ENCODE measurements at regions not wholly inside any gene's neighbourhood (a gene's known extent, or its start where the extent isn't known, plus 50 kb on each side); places are given as distances from the start of the nearest gene placed in this dataset.

DNA sequence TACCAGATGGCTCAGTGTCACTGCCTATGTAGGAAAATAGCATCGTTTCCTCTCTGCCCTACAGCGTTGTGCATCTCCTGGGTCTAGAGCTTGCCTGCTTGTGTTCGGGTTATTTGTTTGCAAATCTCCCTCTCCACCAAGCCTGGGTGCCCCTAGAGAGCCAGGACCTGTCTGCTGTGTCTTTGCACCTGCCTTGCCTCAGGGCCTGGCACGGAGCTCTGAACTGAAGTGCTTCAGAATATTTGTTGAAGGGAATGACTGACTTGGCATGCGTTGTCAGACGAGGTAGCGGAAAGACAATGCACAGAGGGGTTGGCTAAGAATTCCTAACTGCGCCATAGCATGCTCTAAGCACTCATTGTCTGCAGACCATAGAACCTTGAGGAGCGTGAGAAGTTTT is 263.4 kb downstream of the FGF9 start:
- H3K4me1 ChIP-seq (ENCODE audit: insufficient read depth, low read length), result no peaks in the 10 kb centered on the region
- DNase-seq (no peak), ATAC-seq (no peak)
- no peak overlapping the region for H3K9ac ChIP-seq (ENCODE audit: low read length)
- H3K27me3 ChIP-seq (ENCODE audit: low read length), result no peaks in the 10 kb centered on the region
- TF ChIP-seq CTCF (conservative IDR thresholded peaks at IDR 0.05; ENCODE audit: low read depth, low read length), result no peak
- TF ChIP-seq EZH2 (IDR thresholded peaks at IDR 0.05; ENCODE audit: low read length, unreplicated experiment), result no peak
- no peak for TF ChIP-seq EZH2phosphoT487 (IDR thresholded peaks at IDR 0.05; ENCODE audit: borderline replicate concordance, low read length)
- H3K4me2 ChIP-seq (ENCODE audit: low read length), result no peak overlapping the region
- no peak overlapping the region for H3K27ac ChIP-seq (ENCODE audit: low read length)
- ChIA-PET POLR2A (ENCODE audit: unreplicated experiment) (no interaction called here), CTCF (no interaction called here)
- H4K20me1 ChIP-seq (ENCODE audit: low read length), result no peaks in the 10 kb centered on the region
- BruUV-seq (replicated peaks), result no TSS peak
- no peak overlapping the region for H2AFZ ChIP-seq (ENCODE audit: low read length)
- H3K9me3 ChIP-seq (ENCODE audit: low read length), result no peaks in the 10 kb centered on the region
- no peaks in the 10 kb centered on the region for H3K9me2 ChIP-seq (replicated peaks; ENCODE audit: low read length)
- no peak overlapping the region for H3K4me3 ChIP-seq (ENCODE audit: low read length)
- no peaks in the 10 kb centered on the region for H3K36me3 ChIP-seq (ENCODE audit: low read depth, low read length)
- no peaks in the 10 kb centered on the region for H3K79me2 ChIP-seq (ENCODE audit: low read length)
- H3F3A ChIP-seq (ENCODE audit: low read length, unreplicated experiment), result no peaks in the 10 kb centered on the region
- intact Hi-C loops (cut with micrococcal nuclease), result no loop called here

DNA sequence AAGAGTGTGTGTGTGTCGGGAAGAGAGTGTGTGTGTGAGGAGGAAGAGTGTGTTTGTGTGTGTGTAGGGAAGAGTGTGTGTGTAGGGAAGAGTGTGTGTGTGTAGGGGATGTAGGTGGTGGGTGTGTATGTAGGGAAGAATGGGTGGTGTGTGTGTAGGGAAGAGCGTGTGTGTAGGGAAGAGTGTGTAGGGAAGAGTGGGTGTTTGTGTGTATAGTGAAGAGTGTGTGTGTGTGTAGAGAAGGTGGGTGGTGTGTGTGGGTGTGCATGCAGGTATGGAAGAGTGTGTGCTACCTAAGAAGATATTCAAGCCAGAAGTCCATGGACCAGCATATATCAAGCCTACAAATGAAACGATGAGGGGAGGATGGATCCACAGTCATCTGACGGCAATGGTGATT is 265.8 kb downstream of the FGF9 start:
- Histone ChIP-seq H3K27ac (ENCODE audit: low read length) (no peak overlapping the region), H3K27me3 (ENCODE audit: low read length) (no peaks in the 10 kb centered on the region), H3K9me2 (replicated peaks; ENCODE audit: low read length) (no peaks in the 10 kb centered on the region), H3K9me3 (ENCODE audit: low read length) (no peaks in the 10 kb centered on the region), H3K4me1 (ENCODE audit: insufficient read depth, low read length) (no peaks in the 10 kb centered on the region), H3K79me2 (ENCODE audit: low read length) (no peaks in the 10 kb centered on the region), H3K4me2 (ENCODE audit: low read length) (no peak overlapping the region), H2AFZ (ENCODE audit: low read length) (no peak overlapping the region), H4K20me1 (ENCODE audit: low read length) (no peaks in the 10 kb centered on the region), H3K9ac (ENCODE audit: low read length) (no peak overlapping the region), H3K4me3 (ENCODE audit: low read length) (no peak overlapping the region), H3K36me3 (ENCODE audit: low read depth, low read length) (no peaks in the 10 kb centered on the region), H3F3A (ENCODE audit: low read length, unreplicated experiment) (no peaks in the 10 kb centered on the region)
- DNase-seq (no peak), ATAC-seq (no peak)
- intact Hi-C loops (cut with micrococcal nuclease), result no loop called here
- TF ChIP-seq CTCF (conservative IDR thresholded peaks at IDR 0.05; ENCODE audit: low read depth, low read length) (no peak), EZH2 (IDR thresholded peaks at IDR 0.05; ENCODE audit: low read length, unreplicated experiment) (no peak), EZH2phosphoT487 (IDR thresholded peaks at IDR 0.05; ENCODE audit: borderline replicate concordance, low read length) (no peak)
- BruUV-seq (replicated peaks), result no TSS peak
- ChIA-PET POLR2A (ENCODE audit: unreplicated experiment) (no interaction called here), CTCF (no interaction called here)

DNA sequence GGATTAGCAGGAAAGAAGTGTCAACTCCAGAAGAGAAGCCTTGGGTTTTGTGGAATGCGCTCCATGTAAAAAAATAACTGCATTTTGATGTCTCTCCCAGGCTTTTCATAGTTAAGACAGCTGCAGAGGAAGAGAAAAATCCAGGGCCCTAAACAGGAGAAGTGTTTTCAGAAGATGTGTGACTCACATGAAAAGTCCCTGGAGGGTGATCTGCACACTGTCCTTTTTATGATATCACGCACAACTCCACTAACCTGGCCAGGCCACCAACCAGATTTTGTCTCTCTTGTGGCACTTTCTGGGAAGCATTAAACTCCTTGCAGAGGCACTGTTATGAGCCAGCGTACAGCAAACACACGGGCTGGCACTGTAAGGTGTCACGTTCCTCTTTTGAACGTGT is 267.3 kb downstream of the FGF9 start:
- CTCF ChIA-PET, result no interaction called here
- Histone ChIP-seq H3K9ac (ENCODE audit: low read length) (no peak overlapping the region), H3K27me3 (ENCODE audit: low read length) (no peaks in the 10 kb centered on the region), H3K36me3 (ENCODE audit: low read depth, low read length) (no peaks in the 10 kb centered on the region), H2AFZ (ENCODE audit: low read length) (no peak overlapping the region), H3K4me3 (ENCODE audit: low read length) (no peak overlapping the region), H3F3A (ENCODE audit: low read length, unreplicated experiment) (no peaks in the 10 kb centered on the region), H4K20me1 (ENCODE audit: low read length) (no peaks in the 10 kb centered on the region), H3K4me1 (ENCODE audit: insufficient read depth, low read length) (no peaks in the 10 kb centered on the region), H3K9me2 (replicated peaks; ENCODE audit: low read length) (no peaks in the 10 kb centered on the region), H3K79me2 (ENCODE audit: low read length) (no peaks in the 10 kb centered on the region), H3K4me2 (ENCODE audit: low read length) (no peak overlapping the region), H3K27ac (ENCODE audit: low read length) (no peak overlapping the region), H3K9me3 (ENCODE audit: low read length) (no peaks in the 10 kb centered on the region)
- ATAC-seq (no peak), DNase-seq (no peak)
- TF ChIP-seq EZH2phosphoT487 (IDR thresholded peaks at IDR 0.05; ENCODE audit: borderline replicate concordance, low read length), result no peak
- TF ChIP-seq EZH2 (IDR thresholded peaks at IDR 0.05; ENCODE audit: low read length, unreplicated experiment), result no peak
- no peak for TF ChIP-seq CTCF (conservative IDR thresholded peaks at IDR 0.05; ENCODE audit: low read depth, low read length)
- intact Hi-C loops (cut with micrococcal nuclease), result no loop called here
- no TSS peak for BruUV-seq (replicated peaks)
- POLR2A ChIA-PET (ENCODE audit: unreplicated experiment), result no interaction called here
